Chondrocyte (in vitro differentiated cells): ENCODE measurements at regions not wholly inside any gene's neighbourhood (a gene's known extent, or its start where the extent isn't known, plus 50 kb on each side); places are given as distances from the start of the nearest gene placed in this dataset.

Source experiments
- DNase-seq: peaks from one replicate; pipeline ENCODE4 v3.0.0; 2021; ENCODE audit warnings: mixed read lengths, low spot score
- H3K27ac Mint-ChIP-seq: one replicate; pipeline ENCODE4 v1.8.0; 2021; ENCODE audit warnings: mild to moderate bottlenecking, moderate library complexity, mixed read lengths; ENCODE audit not compliant: unreplicated experiment
- H3K27me3 Mint-ChIP-seq: 2 replicates; pipeline ENCODE4 v1.8.0; 2021; ENCODE audit warnings: low read depth, mixed read lengths
- H3K36me3 Mint-ChIP-seq: 2 replicates; pipeline ENCODE4 v1.8.0; 2021; ENCODE audit warnings: low read depth, mixed read lengths
- H3K4me1 Mint-ChIP-seq: 2 replicates; pipeline ENCODE4 v1.8.0; 2021; ENCODE audit warnings: low read depth, mild to moderate bottlenecking, mixed read lengths
- H3K4me3 Mint-ChIP-seq: one replicate; pipeline ENCODE4 v1.8.0; 2021; ENCODE audit warnings: mild to moderate bottlenecking, moderate library complexity, mixed read lengths; ENCODE audit not compliant: unreplicated experiment
- H3K9me3 Mint-ChIP-seq: 2 replicates; pipeline ENCODE4 v1.8.0; 2021; ENCODE audit warnings: low read depth, mixed read lengths
- CTCF ChIP-seq: fragments of 200-600 bp; sonication (generic); IDR thresholded peaks from 2 replicates; pipeline ENCODE4 v1.5.0; 2021; ENCODE audit warnings: antibody characterized with exemption, mild to moderate bottlenecking, moderate library complexity

- Mint-ChIP-seq H3K27me3 (peaks cover 5% of the 10 kb centered on the region), H3K9me3 (peaks cover 5% of the 10 kb centered on the region), H3K36me3 (no peaks in the 10 kb centered on the region), H3K4me1 (no peaks in the 10 kb centered on the region), H3K27ac (no peak overlapping the region), H3K4me3 (no peak overlapping the region)
- no peak for DNase-seq
- no peak for TF ChIP-seq CTCF
These were observed 2253.1 kb upstream of the C9orf72 start for GRCh38 chr9:29826421-29826820.

GRCh38 chr9:29830821-29831220 lies 2257.5 kb upstream of the C9orf72 start:
- Mint-ChIP-seq H3K4me3 (no peak overlapping the region), H3K27me3 (peaks cover 11% of the 10 kb centered on the region), H3K27ac (no peak overlapping the region), H3K36me3 (no peaks in the 10 kb centered on the region), H3K9me3 (peaks cover 3% of the 10 kb centered on the region), H3K4me1 (no peaks in the 10 kb centered on the region)
- DNase-seq = no peak
- TF ChIP-seq CTCF = peak; percentile 73

GRCh38 chr9:29838491-29839020 lies 2265.3 kb upstream of the C9orf72 start:
- no peak for TF ChIP-seq CTCF
- peaks cover 11% of the 10 kb centered on the region for H3K27me3 Mint-ChIP-seq
- H3K4me3 Mint-ChIP-seq = no peak overlapping the region
- no peak for DNase-seq
- H3K9me3 Mint-ChIP-seq = no peaks in the 10 kb centered on the region
- H3K36me3 Mint-ChIP-seq = no peaks in the 10 kb centered on the region
- no peak overlapping the region for H3K27ac Mint-ChIP-seq
- H3K4me1 Mint-ChIP-seq = no peaks in the 10 kb centered on the region

GRCh38 chr9:29844251-29844650 lies 2271.0 kb upstream of the C9orf72 start:
- no peak for DNase-seq
- H3K4me3 Mint-ChIP-seq = no peak overlapping the region
- no peaks in the 10 kb centered on the region for H3K4me1 Mint-ChIP-seq
- TF ChIP-seq CTCF = no peak
- no peak overlapping the region for H3K27ac Mint-ChIP-seq
- H3K36me3 Mint-ChIP-seq = no peaks in the 10 kb centered on the region
- H3K27me3 Mint-ChIP-seq = peaks cover 9% of the 10 kb centered on the region
- H3K9me3 Mint-ChIP-seq = no peaks in the 10 kb centered on the region

GRCh38 chr9:29850664-29851063 lies 2277.4 kb upstream of the C9orf72 start:
- peaks cover 3% of the 10 kb centered on the region for H3K27me3 Mint-ChIP-seq
- no peak for DNase-seq
- H3K4me3 Mint-ChIP-seq = no peak overlapping the region
- H3K9me3 Mint-ChIP-seq = no peaks in the 10 kb centered on the region
- H3K27ac Mint-ChIP-seq = no peak overlapping the region
- TF ChIP-seq CTCF = no peak
- H3K4me1 Mint-ChIP-seq = no peaks in the 10 kb centered on the region
- no peaks in the 10 kb centered on the region for H3K36me3 Mint-ChIP-seq
